ENCODE measurements at regions not wholly inside any gene's neighbourhood (a gene's known extent, or its start where the extent isn't known, plus 50 kb on each side); places are given as distances from the start of the nearest gene placed in this dataset.

GRCh38 chr6:2509711-2510110 is 241.0 kb downstream of the MYLK4 start:
- Histone ChIP-seq H3K27ac (no peak overlapping the region), H3K4me3 (ENCODE audit: low read depth, low read length) (no peak overlapping the region), H3K36me3 (replicated peaks) (no peaks in the 10 kb centered on the region), H3K27me3 (replicated peaks) (no peaks in the 10 kb centered on the region)
- in situ Hi-C loops (cut with HindIII; ENCODE audit: low pct_ligation_motif_present, low sequenced_read_pairs) = no loop called here
- no peak for DNase-seq
- no peak for TF ChIP-seq CTCF (IDR thresholded peaks at IDR 0.05; ENCODE audit: low read depth, low read length, missing control alignments)

GRCh38 chr6:2508071-2508470 is 242.7 kb downstream of the MYLK4 start:
- Histone ChIP-seq H3K36me3 (replicated peaks) (no peaks in the 10 kb centered on the region), H3K4me3 (ENCODE audit: low read depth, low read length) (no peak overlapping the region), H3K27me3 (replicated peaks) (no peaks in the 10 kb centered on the region), H3K27ac (no peak overlapping the region)
- DNase-seq = no peak
- in situ Hi-C loops (cut with HindIII; ENCODE audit: low pct_ligation_motif_present, low sequenced_read_pairs) = no loop called here
- no peak for TF ChIP-seq CTCF (IDR thresholded peaks at IDR 0.05; ENCODE audit: low read depth, low read length, missing control alignments)

GRCh38 chr6:2507521-2508037 is 243.1 kb downstream of the MYLK4 start:
- Histone ChIP-seq H3K27me3 (replicated peaks) (no peaks in the 10 kb centered on the region), H3K4me3 (ENCODE audit: low read depth, low read length) (no peak overlapping the region), H3K27ac (no peak overlapping the region), H3K36me3 (replicated peaks) (no peaks in the 10 kb centered on the region)
- no peak for DNase-seq
- TF ChIP-seq CTCF (IDR thresholded peaks at IDR 0.05; ENCODE audit: low read depth, low read length, missing control alignments) = no peak
- in situ Hi-C loops (cut with HindIII; ENCODE audit: low pct_ligation_motif_present, low sequenced_read_pairs) = no loop called here

- no peak for TF ChIP-seq CTCF (IDR thresholded peaks at IDR 0.05; ENCODE audit: low read depth, low read length, missing control alignments)
- Histone ChIP-seq H3K27me3 (replicated peaks) (no peaks in the 10 kb centered on the region), H3K36me3 (replicated peaks) (no peaks in the 10 kb centered on the region), H3K27ac (no peak overlapping the region), H3K4me3 (ENCODE audit: low read depth, low read length) (no peak overlapping the region)
- in situ Hi-C loops (cut with HindIII; ENCODE audit: low pct_ligation_motif_present, low sequenced_read_pairs) = no loop called here
- DNase-seq = no peak
These were observed 243.7 kb downstream of the MYLK4 start for GRCh38 chr6:2507016-2507415.

- no peaks in the 10 kb centered on the region for H3K36me3 ChIP-seq (replicated peaks)
- no peaks in the 10 kb centered on the region for H3K27me3 ChIP-seq (replicated peaks)
- no peak overlapping the region for H3K27ac ChIP-seq
- H3K4me3 ChIP-seq (ENCODE audit: low read depth, low read length) = no peak overlapping the region
- TF ChIP-seq CTCF (IDR thresholded peaks at IDR 0.05; ENCODE audit: low read depth, low read length, missing control alignments) = peak; percentile 65
- no peak for DNase-seq
- in situ Hi-C loops (cut with HindIII; ENCODE audit: low pct_ligation_motif_present, low sequenced_read_pairs) = no loop called here
These were observed 245.1 kb downstream of the MYLK4 start for GRCh38 chr6:2505624-2506023.

GRCh38 chr6:2504495-2505064 is 246.1 kb downstream of the MYLK4 start:
- Histone ChIP-seq H3K4me3 (ENCODE audit: low read depth, low read length) (no peak overlapping the region), H3K27ac (no peak overlapping the region), H3K27me3 (replicated peaks) (no peaks in the 10 kb centered on the region), H3K36me3 (replicated peaks) (no peaks in the 10 kb centered on the region)
- in situ Hi-C loops (cut with HindIII; ENCODE audit: low pct_ligation_motif_present, low sequenced_read_pairs) = no loop called here
- DNase-seq = no peak
- TF ChIP-seq CTCF (IDR thresholded peaks at IDR 0.05; ENCODE audit: low read depth, low read length, missing control alignments) = no peak
